Omental fat pad (tissue), 3 donors: ENCODE measurements at regions not wholly inside any gene's neighbourhood (a gene's known extent, or its start where the extent isn't known, plus 50 kb on each side); places are given as distances from the start of the nearest gene placed in this dataset.

Experiments used
- ATAC-seq: fragments of 150-250 bp; one replicate; pipeline ENCODE4 v1.9.1; 2016; ENCODE audit warnings: mild to moderate bottlenecking, moderate library complexity; ENCODE audit not compliant: low FRiP score
- DNase-seq: peaks from one replicate; pipeline ENCODE4 v3.0.0-alpha.2; 2019; ENCODE audit warnings: low spot score
- CTCF ChIP-seq, 3 donors: fragments of 450-650 bp; IDR thresholded peaks; one replicate each; pipeline ENCODE4 v1.5.1; 2016 to 2017; ENCODE audit warnings: antibody characterized with exemption in 3 of 3, mild to moderate bottlenecking in 3 of 3, moderate library complexity in 2 of 3

GRCh38 chr5:122713041-122713440 is 61.8 kb upstream of the SNX2 start:
- no peak for ATAC-seq
- no peak for DNase-seq
- TF ChIP-seq CTCF (IDR thresholded peaks at IDR 0.05): no peak

- peak; percentile 87 for ATAC-seq
- DNase-seq: no peak
- no peak for TF ChIP-seq CTCF (IDR thresholded peaks at IDR 0.05)
Observed at GRCh38 chr5:122715095-122715494, 59.8 kb upstream of the SNX2 start.

GRCh38 chr5:122718611-122719010 is 56.3 kb upstream of the SNX2 start:
- DNase-seq (no peak), ATAC-seq (no peak)
- no peak for TF ChIP-seq CTCF (IDR thresholded peaks at IDR 0.05)

- no peak for ATAC-seq
- TF ChIP-seq CTCF (IDR thresholded peaks at IDR 0.05): no peak
- no peak for DNase-seq
Observed at GRCh38 chr5:122719991-122720746, 54.7 kb upstream of the SNX2 start.

- no peak for TF ChIP-seq CTCF (IDR thresholded peaks at IDR 0.05)
- ATAC-seq (no peak), DNase-seq (no peak)
Observed at GRCh38 chr5:122721127-122721526, 53.8 kb upstream of the SNX2 start.

GRCh38 chr5:122722341-122722740 is 52.5 kb upstream of the SNX2 start:
- ATAC-seq (no peak), DNase-seq (no peak)
- TF ChIP-seq CTCF (IDR thresholded peaks at IDR 0.05): no peak

- no peak for TF ChIP-seq CTCF (IDR thresholded peaks at IDR 0.05)
- ATAC-seq (no peak), DNase-seq (no peak)
Observed at GRCh38 chr5:122723606-122724352, 51.1 kb upstream of the SNX2 start.
